Gastroesophageal sphincter (tissue), 3 donors: ENCODE measurements at regions not wholly inside any gene's neighbourhood (a gene's known extent, or its start where the extent isn't known, plus 50 kb on each side); places are given as distances from the start of the nearest gene placed in this dataset.

Experiments used
- CTCF ChIP-seq, 4 experiments: fragments of 200-600 bp in 2 of 4; fragments of 450-650 bp in 2 of 4; sonication (generic) in 1 of 4; IDR thresholded peaks; one replicate each; pipeline ENCODE4 v1.5.1; 2017 to 2019; ENCODE audit warnings: antibody characterized with exemption in 4 of 4, mild to moderate bottlenecking in 2 of 4, moderate library complexity in 2 of 4
- POLR2A ChIP-seq, 2 donors: fragments of 450-650 bp; IDR thresholded peaks; one replicate each; pipeline ENCODE4 v1.6.1; 2017; ENCODE audit warnings: antibody characterized with exemption in 2 of 2, mild to moderate bottlenecking in 2 of 2, moderate library complexity in 1 of 2

GRCh38 chr1:214897581-214897980 lies 185.0 kb upstream of the KCNK2 start:
- TF ChIP-seq POLR2A (IDR thresholded peaks at IDR 0.05) (no peak), CTCF (IDR thresholded peaks at IDR 0.05) (no peak)
